PC-3 (cell line): ENCODE measurements at regions not wholly inside any gene's neighbourhood (a gene's known extent, or its start where the extent isn't known, plus 50 kb on each side); places are given as distances from the start of the nearest gene placed in this dataset.

Experiments
- ATAC-seq: fragments of 200-7000 bp; cut with Tn5 transposase; 2 replicates; pipeline ENCODE4 v1.9.1; 2020; ENCODE audit warnings: mild to moderate bottlenecking, moderate library complexity
- BruUV-seq: library from RNA; stranded (reverse); fragments of 400-500 nt; replicated peaks from 2 replicates; lab custom pipeline; 2021; lab: Mats Ljungman, UMichigan
- CTCF ChIA-PET: fragments of 300-600 bp; sonication (Branson Sonifier 250); formaldehyde crosslinking; loops from one replicate; lab custom pipeline; 2022; ENCODE audit warnings: antibody characterized with exemption; lab: Charles Lee
- POLR2A ChIA-PET: fragments of 300-600 bp; sonication (Branson Sonifier 250); formaldehyde crosslinking; loops from one replicate; lab custom pipeline; 2022; ENCODE audit warnings: antibody characterized with exemption; ENCODE audit not compliant: unreplicated experiment; lab: Charles Lee
- DNase-seq: peaks from one replicate; pipeline ENCODE4 v3.0.0-alpha.2; 2015
- H2AFZ ChIP-seq: fragments of 300-600 bp; sonication (generic); 2 replicates; pipeline ENCODE4 v1.6.0; 2016; ENCODE audit warnings: antibody characterized with exemption, low read length
- H3F3A ChIP-seq: fragments of 300-600 bp; sonication (generic); one replicate; pipeline ENCODE4 v1.6.0; 2017; ENCODE audit warnings: antibody characterized with exemption, low read length, control low read depth, mild to moderate bottlenecking; ENCODE audit not compliant: unreplicated experiment
- H3K27ac ChIP-seq: fragments of 300-600 bp; sonication (generic); 2 replicates; pipeline ENCODE4 v1.5.1; 2016; ENCODE audit warnings: mild to moderate bottlenecking, low read length
- H3K27me3 ChIP-seq: fragments of 300-600 bp; sonication (generic); 2 replicates; pipeline ENCODE4 v1.6.1; 2016; ENCODE audit warnings: low read length, mixed read lengths
- H3K36me3 ChIP-seq: fragments of 300-600 bp; sonication (generic); 2 replicates; pipeline ENCODE4 v1.6.1; 2016; ENCODE audit warnings: low read depth, mixed run types, low read length, mixed read lengths
- H3K4me1 ChIP-seq: fragments of 300-600 bp; sonication (generic); 2 replicates; pipeline ENCODE4 v1.5.1; 2016; ENCODE audit warnings: low read length; ENCODE audit not compliant: insufficient read depth
- H3K4me2 ChIP-seq: fragments of 300-600 bp; sonication (generic); 2 replicates; pipeline ENCODE4 v1.6.0; 2016; ENCODE audit warnings: low read length
- H3K4me3 ChIP-seq: fragments of 300-600 bp; sonication (generic); 2 replicates; pipeline ENCODE4 v1.5.1; 2016; ENCODE audit warnings: mild to moderate bottlenecking, low read length, mixed read lengths
- H3K79me2 ChIP-seq: fragments of 300-600 bp; sonication (generic); 2 replicates; pipeline ENCODE4 v1.6.1; 2017; ENCODE audit warnings: low read length, mixed read lengths
- H3K9ac ChIP-seq: fragments of 300-600 bp; sonication (generic); 2 replicates; pipeline ENCODE4 v1.6.0; 2016; ENCODE audit warnings: mild to moderate bottlenecking, low read length
- H3K9me2 ChIP-seq: fragments of 300-600 bp; sonication (generic); replicated peaks from 2 replicates; pipeline ENCODE4 v1.6.1; 2016; ENCODE audit warnings: mixed run types, low read length, mixed read lengths
- H3K9me3 ChIP-seq: fragments of 300-600 bp; sonication (generic); 2 replicates; pipeline ENCODE4 v1.6.1; 2016; ENCODE audit warnings: low read length, mixed read lengths
- H4K20me1 ChIP-seq: fragments of 300-600 bp; sonication (generic); 2 replicates; pipeline ENCODE4 v1.6.1; 2016; ENCODE audit warnings: low read length, mixed read lengths
- CTCF ChIP-seq: fragments of 300-600 bp; sonication (generic); conservative IDR thresholded peaks from 2 replicates; pipeline ENCODE4 v1.5.1; 2017; ENCODE audit warnings: antibody characterized with exemption, low read depth, mild to moderate bottlenecking, low read length
- EZH2 ChIP-seq: fragments of 300-600 bp; sonication (generic); IDR thresholded peaks from one replicate; pipeline ENCODE4 v1.6.1; 2017; ENCODE audit warnings: antibody characterized with exemption, mild to moderate bottlenecking, low read length; ENCODE audit not compliant: unreplicated experiment
- EZH2phosphoT487 ChIP-seq: fragments of 300-600 bp; sonication (generic); IDR thresholded peaks from 2 replicates; pipeline ENCODE4 v1.6.1; 2018; ENCODE audit warnings: mild to moderate bottlenecking, antibody characterized with exemption, low read length, borderline replicate concordance
- intact Hi-C: fragments of 100-400 bp; cut with micrococcal nuclease; formaldehyde crosslinking; loops from 2 replicates; pipeline ENCODE4 v1.9.0; 2023

- H3K4me1 ChIP-seq, result no peaks in the 10 kb centered on the region
- no peak for ATAC-seq
- BruUV-seq, result no TSS peak
Measured at GRCh38 chr2:873651-874580, 76.7 kb upstream of the SNTG2 start.

GRCh38 chr2:873027-873426 is 77.6 kb upstream of the SNTG2 start:
- no peak overlapping the region for H2AFZ ChIP-seq
- no TSS peak for BruUV-seq
- CTCF ChIA-PET, result no interaction called here
- POLR2A ChIA-PET, result no interaction called here
- H3K4me3 ChIP-seq, result no peak overlapping the region
- no peaks in the 10 kb centered on the region for H3K9me3 ChIP-seq
- no peak overlapping the region for H3K4me2 ChIP-seq
- no peaks in the 10 kb centered on the region for H3K79me2 ChIP-seq
- no peak for ATAC-seq
- H3K27me3 ChIP-seq, result peaks cover 84% of the 10 kb centered on the region
- DNase-seq, result no peak
- intact Hi-C loops, result no loop called here
- no peak overlapping the region for H3K9ac ChIP-seq
- H3K27ac ChIP-seq, result no peak overlapping the region
- no peaks in the 10 kb centered on the region for H3K4me1 ChIP-seq
- no peaks in the 10 kb centered on the region for H3K36me3 ChIP-seq
- no peak for TF ChIP-seq EZH2phosphoT487
- no peaks in the 10 kb centered on the region for H4K20me1 ChIP-seq
- H3K9me2 ChIP-seq, result no peaks in the 10 kb centered on the region
- H3F3A ChIP-seq, result no peaks in the 10 kb centered on the region

More at GRCh38 chr2:873651-874580, 76.7 kb upstream of the SNTG2 start:
- no peak for DNase-seq
- Histone ChIP-seq H4K20me1 (no peaks in the 10 kb centered on the region), H3K36me3 (no peaks in the 10 kb centered on the region), H3K4me2 (no peak overlapping the region), H3K9me2 (no peaks in the 10 kb centered on the region), H3K79me2 (no peaks in the 10 kb centered on the region), H3K9me3 (no peaks in the 10 kb centered on the region), H3K9ac (no peak overlapping the region), H3K27ac (no peak overlapping the region), H3K27me3 (peaks cover 93% of the 10 kb centered on the region), H3F3A (no peaks in the 10 kb centered on the region), H2AFZ (no peak overlapping the region), H3K4me3 (no peak overlapping the region)
- intact Hi-C loops, result no loop called here
- ChIA-PET POLR2A (no interaction called here), CTCF (no interaction called here)
- TF ChIP-seq CTCF, result no peak
- no peak for TF ChIP-seq EZH2
- TF ChIP-seq EZH2phosphoT487, result no peak

GRCh38 chr2:871926-872680 is 78.5 kb upstream of the SNTG2 start:
- Histone ChIP-seq H3K27me3 (peaks cover 83% of the 10 kb centered on the region), H3F3A (no peaks in the 10 kb centered on the region), H3K27ac (no peak overlapping the region), H3K9me2 (no peaks in the 10 kb centered on the region), H3K79me2 (no peaks in the 10 kb centered on the region), H2AFZ (no peak overlapping the region), H3K4me2 (no peak overlapping the region), H3K9me3 (no peaks in the 10 kb centered on the region), H3K4me1 (no peaks in the 10 kb centered on the region), H3K9ac (no peak overlapping the region), H3K4me3 (no peak overlapping the region), H4K20me1 (no peaks in the 10 kb centered on the region), H3K36me3 (no peaks in the 10 kb centered on the region)
- intact Hi-C loops, result no loop called here
- no TSS peak for BruUV-seq
- TF ChIP-seq EZH2phosphoT487 (no peak), CTCF (no peak), EZH2 (no peak)
- ChIA-PET POLR2A (no interaction called here), CTCF (no interaction called here)
- no peak for DNase-seq
- no peak for ATAC-seq
